Gastroesophageal sphincter (tissue), 4 donors: ENCODE measurements at regions not wholly inside any gene's neighbourhood (a gene's known extent, or its start where the extent isn't known, plus 50 kb on each side); places are given as distances from the start of the nearest gene placed in this dataset.
"Not testable (repeated sequence)": the region's sequence is repeated elsewhere in the genome, so short reads cannot be mapped to it uniquely, and the experiment has no call there.

Experiments
- ATAC-seq: fragments of 150-250 bp; one replicate; pipeline ENCODE4 v1.9.1; 2016; ENCODE audit warnings: mild to moderate bottlenecking, moderate library complexity
- H3K27ac ChIP-seq, 4 donors: fragments of 200-600 bp; sonication (generic) in 3 of 4; 1 replicate in 3 of 4; 2 replicates in 1 of 4; pipeline ENCODE4 v1.5.1; 2016 to 2019
- H3K27me3 ChIP-seq: fragments of 200-600 bp; sonication (generic); one replicate; pipeline ENCODE4 v1.5.1; 2019
- H3K36me3 ChIP-seq, 2 donors: fragments of 200-600 bp; sonication (generic); one replicate each; pipeline ENCODE4 v1.5.1; 2019; ENCODE audit warnings: control low read depth in 1 of 2
- H3K4me1 ChIP-seq, 3 donors: fragments of 200-600 bp; sonication (generic); 1 replicate in 2 of 3; 2 replicates in 1 of 3; pipeline ENCODE4 v1.5.1; 2016 to 2019; ENCODE audit warnings: control low read depth in 2 of 3
- H3K4me3 ChIP-seq, 2 donors: fragments of 200-600 bp; sonication (generic); one replicate each; pipeline ENCODE4 v1.5.1; 2019; ENCODE audit warnings: mild to moderate bottlenecking in 1 of 2, moderate library complexity in 1 of 2
- H3K9me3 ChIP-seq, 3 donors: fragments of 200-600 bp; sonication (generic); one replicate each; pipeline ENCODE4 v1.5.1; 2017 to 2019; ENCODE audit warnings: control low read depth in 2 of 3
- CTCF ChIP-seq, 4 experiments: fragments of 200-600 bp in 2 of 4; fragments of 450-650 bp in 2 of 4; sonication (generic) in 1 of 4; IDR thresholded peaks; one replicate each; pipeline ENCODE4 v1.5.1; 2017 to 2019; ENCODE audit warnings: antibody characterized with exemption in 4 of 4, mild to moderate bottlenecking in 2 of 4, moderate library complexity in 2 of 4
- EP300 ChIP-seq: sonication (generic); formaldehyde crosslinking; IDR thresholded peaks from one replicate; pipeline ENCODE4 v1.6.1; 2017; ENCODE audit warnings: antibody characterized with exemption, mild to moderate bottlenecking
- POLR2A ChIP-seq, 2 donors: fragments of 450-650 bp; IDR thresholded peaks; one replicate each; pipeline ENCODE4 v1.6.1; 2017; ENCODE audit warnings: antibody characterized with exemption in 2 of 2, mild to moderate bottlenecking in 2 of 2, moderate library complexity in 1 of 2
- POLR2AphosphoS5 ChIP-seq: sonication (generic); formaldehyde crosslinking; IDR thresholded peaks from one replicate; pipeline ENCODE4 v1.6.1; 2017; ENCODE audit warnings: antibody characterized with exemption
- WGBS, 2 donors: methylation state at CpG; one replicate each; pipeline ENCODE4 v1.1.5; 2018; ENCODE audit warnings: low coverage in 1 of 2; 5-methylcytosine and 5-hydroxymethylcytosine counted together

GRCh38 chr10:6678956-6679355 is 98.9 kb upstream of the PRKCQ start:
- Histone ChIP-seq H3K27me3 (peaks cover 3% of the 10 kb centered on the region), H3K9me3 (peaks cover 0 to 6% (median 0%) of the 10 kb centered on the region in 3 donors), H3K36me3 (no peaks in the 10 kb centered on the region), H3K4me1 (no peaks in the 10 kb centered on the region), H3K4me3 (no peak overlapping the region), H3K27ac (no peak overlapping the region)
- no peak for ATAC-seq
- TF ChIP-seq POLR2A (IDR thresholded peaks at IDR 0.05) (no peak), POLR2AphosphoS5 (no peak), CTCF (IDR thresholded peaks at IDR 0.05) (no peak), EP300 (no peak)

GRCh38 chr10:6678211-6678803 is 98.2 kb upstream of the PRKCQ start:
- Histone ChIP-seq H3K4me3 (no peak overlapping the region), H3K36me3 (no peaks in the 10 kb centered on the region), H3K9me3 (peaks cover 0 to 1% (median 0%) of the 10 kb centered on the region in 3 donors), H3K27me3 (peaks cover 3% of the 10 kb centered on the region), H3K27ac (no peak overlapping the region), H3K4me1 (no peaks in the 10 kb centered on the region)
- TF ChIP-seq POLR2A (IDR thresholded peaks at IDR 0.05) = no peak
- TF ChIP-seq CTCF (IDR thresholded peaks at IDR 0.05) = peak; percentile 30 to 61 (median 56)
- WGBS, 2 donors = 32 to 33% methylated on average over 7 to 9 of the region's 9 CpGs
- ATAC-seq = no peak

GRCh38 chr10:6677129-6677528 is 97.1 kb upstream of the PRKCQ start:
- not testable (repeated sequence) for H3K27me3 ChIP-seq, H3K27ac ChIP-seq, H3K4me3 ChIP-seq, ATAC-seq, H3K4me1 ChIP-seq, H3K36me3 ChIP-seq, H3K9me3 ChIP-seq
- WGBS, 2 donors = 74 to 93% methylated on average over 4 of the region's 5 CpGs

- ATAC-seq = no peak
- no peak overlapping the region for H3K4me3 ChIP-seq
- H3K27ac ChIP-seq = no peak overlapping the region
- H3K4me1 ChIP-seq = no peaks in the 10 kb centered on the region
- no peak for TF ChIP-seq EP300
- no peak for TF ChIP-seq POLR2A (IDR thresholded peaks at IDR 0.05)
- TF ChIP-seq POLR2AphosphoS5 = no peak
- no peak for TF ChIP-seq CTCF (IDR thresholded peaks at IDR 0.05)
- H3K36me3 ChIP-seq = no peaks in the 10 kb centered on the region
- H3K9me3 ChIP-seq = no peaks in the 10 kb centered on the region
- H3K27me3 ChIP-seq = peaks cover under 1% of the 10 kb centered on the region
- 42 to 46% methylated on average over 3 of the region's 3 CpGs for WGBS, 2 donors
Measured at GRCh38 chr10:6674291-6674690, 94.2 kb upstream of the PRKCQ start.

- 52 to 68% methylated on average over 6 of the region's 6 CpGs for WGBS, 2 donors
Measured at GRCh38 chr10:6671976-6672375, 91.9 kb upstream of the PRKCQ start.

GRCh38 chr10:6669269-6669859 is 89.3 kb upstream of the PRKCQ start:
- WGBS, 2 donors = 29 to 30% methylated on average over 5 of the region's 5 CpGs
- no peaks in the 10 kb centered on the region for H3K9me3 ChIP-seq
- no peak for TF ChIP-seq POLR2A (IDR thresholded peaks at IDR 0.05)
- peak; percentile 33 to 61 (median 54) for TF ChIP-seq CTCF (IDR thresholded peaks at IDR 0.05)
- H3K27ac ChIP-seq = no peak overlapping the region
- peaks cover 7% of the 10 kb centered on the region for H3K27me3 ChIP-seq
- no peak overlapping the region for H3K4me3 ChIP-seq
- no peak for ATAC-seq
- H3K36me3 ChIP-seq = no peaks in the 10 kb centered on the region
- no peaks in the 10 kb centered on the region for H3K4me1 ChIP-seq

More at GRCh38 chr10:6671976-6672375, 91.9 kb upstream of the PRKCQ start:
- Histone ChIP-seq H3K9me3 (no peaks in the 10 kb centered on the region), H3K36me3 (no peaks in the 10 kb centered on the region), H3K27ac (no peak overlapping the region), H3K4me3 (no peak overlapping the region), H3K27me3 (peaks cover 7% of the 10 kb centered on the region), H3K4me1 (no peaks in the 10 kb centered on the region)
- TF ChIP-seq POLR2A (IDR thresholded peaks at IDR 0.05) (no peak), POLR2AphosphoS5 (no peak)
- ATAC-seq = no peak
